Sigmoid colon (tissue), 6 donors: ENCODE measurements at regions not wholly inside any gene's neighbourhood (a gene's known extent, or its start where the extent isn't known, plus 50 kb on each side); places are given as distances from the start of the nearest gene placed in this dataset.

Experiments
- DNase-seq: peaks from one replicate; pipeline ENCODE4 v3.0.0-alpha.2; 2019
- H3K27ac ChIP-seq, 4 donors: fragments of 200-600 bp; sonication (generic); one replicate each; pipeline ENCODE4 v1.5.1; 2016 to 2019; ENCODE audit warnings: mild to moderate bottlenecking in 1 of 4
- H3K27me3 ChIP-seq, 3 donors: fragments of 200-600 bp; sonication (generic); one replicate each; pipeline ENCODE4 v1.5.1; 2019; ENCODE audit warnings: mild to moderate bottlenecking in 1 of 3
- H3K36me3 ChIP-seq, 4 donors: fragments of 200-600 bp; sonication (generic); one replicate each; pipeline ENCODE4 v1.5.1; 2016 to 2019
- H3K4me1 ChIP-seq, 4 donors: fragments of 200-600 bp; sonication (generic); one replicate each; pipeline ENCODE4 v1.5.1; 2017 to 2019
- H3K4me3 ChIP-seq, 4 donors: fragments of 200-600 bp; sonication (generic); one replicate each; pipeline ENCODE4 v1.5.1; 2017 to 2019; ENCODE audit warnings: mild to moderate bottlenecking in 2 of 4, moderate library complexity in 1 of 4
- H3K9me3 ChIP-seq, 4 donors: fragments of 200-600 bp in 3 of 4; sonication (generic) in 3 of 4; one replicate each; pipeline versions ENCODE4 v1.5.1 to v1.6.1; 2013 to 2019
- EP300 ChIP-seq, 4 donors: sonication (generic); formaldehyde crosslinking; IDR thresholded peaks; one replicate each; pipeline ENCODE4 v1.6.1; 2017; ENCODE audit warnings: antibody characterized with exemption in 4 of 4
- POLR2A ChIP-seq, 2 donors: fragments of 450-650 bp; IDR thresholded peaks; one replicate each; pipeline ENCODE4 v1.6.1; 2016; ENCODE audit warnings: antibody characterized with exemption in 2 of 2, mild to moderate bottlenecking in 2 of 2, moderate library complexity in 2 of 2
- POLR2AphosphoS5 ChIP-seq, 4 donors: sonication (generic); formaldehyde crosslinking; IDR thresholded peaks; one replicate each; pipeline ENCODE4 v1.6.1; 2017; ENCODE audit warnings: antibody characterized with exemption in 4 of 4
- WGBS, 2 donors: extraction: QIAGEN DNeasy Blood & Tissue Kit; methylation state at CpG; one replicate each; pipeline ENCODE4 v1.1.7; 2013; 5-methylcytosine and 5-hydroxymethylcytosine counted together
- intact Hi-C: fragments of 100-400 bp; cut with DNase I; formaldehyde crosslinking; loops from one replicate; pipeline ENCODE4 v1.15.1; 2023
- TF ChIP-seq, protein P1 (sequence below), 4 experiments: fragments of 450-650 bp in 3 of 4; fragments of 200-600 bp in 1 of 4; IDR thresholded peaks; one replicate each; pipeline ENCODE4 v1.5.1; 2016 to 2019; ENCODE audit warnings: antibody characterized with exemption in 4 of 4, mild to moderate bottlenecking in 3 of 4, moderate library complexity in 2 of 4
- donor health status: healthy with polysubstance abuse.
- donor health status: healthy.

DNA sequence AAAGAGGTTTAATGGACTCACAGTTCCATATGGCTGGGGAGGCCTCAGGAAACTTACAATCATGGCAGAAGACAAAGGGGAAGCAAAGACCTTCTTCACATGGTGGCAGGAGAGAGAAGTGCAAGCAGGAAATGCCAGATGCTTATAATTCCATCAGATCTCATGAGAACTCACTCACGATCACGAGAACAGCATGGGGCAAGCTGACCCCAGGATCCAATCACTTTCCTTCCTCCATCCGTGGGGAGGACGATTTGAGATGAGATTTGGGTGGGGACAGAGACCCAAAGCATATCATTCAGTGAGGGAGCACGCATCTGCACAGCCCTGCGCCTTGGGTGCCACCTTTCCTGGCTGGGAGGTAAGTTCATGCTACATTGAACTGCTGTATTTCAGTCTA, 234.1 kb upstream of the ATP10A start:
- Histone ChIP-seq H3K27ac (no peak overlapping the region), H3K36me3 (no peaks in the 10 kb centered on the region), H3K4me3 (no peak overlapping the region), H3K27me3 (no peaks in the 10 kb centered on the region), H3K9me3 (no peaks in the 10 kb centered on the region), H3K4me1 (no peaks in the 10 kb centered on the region)
- TF ChIP-seq, protein P1, sequence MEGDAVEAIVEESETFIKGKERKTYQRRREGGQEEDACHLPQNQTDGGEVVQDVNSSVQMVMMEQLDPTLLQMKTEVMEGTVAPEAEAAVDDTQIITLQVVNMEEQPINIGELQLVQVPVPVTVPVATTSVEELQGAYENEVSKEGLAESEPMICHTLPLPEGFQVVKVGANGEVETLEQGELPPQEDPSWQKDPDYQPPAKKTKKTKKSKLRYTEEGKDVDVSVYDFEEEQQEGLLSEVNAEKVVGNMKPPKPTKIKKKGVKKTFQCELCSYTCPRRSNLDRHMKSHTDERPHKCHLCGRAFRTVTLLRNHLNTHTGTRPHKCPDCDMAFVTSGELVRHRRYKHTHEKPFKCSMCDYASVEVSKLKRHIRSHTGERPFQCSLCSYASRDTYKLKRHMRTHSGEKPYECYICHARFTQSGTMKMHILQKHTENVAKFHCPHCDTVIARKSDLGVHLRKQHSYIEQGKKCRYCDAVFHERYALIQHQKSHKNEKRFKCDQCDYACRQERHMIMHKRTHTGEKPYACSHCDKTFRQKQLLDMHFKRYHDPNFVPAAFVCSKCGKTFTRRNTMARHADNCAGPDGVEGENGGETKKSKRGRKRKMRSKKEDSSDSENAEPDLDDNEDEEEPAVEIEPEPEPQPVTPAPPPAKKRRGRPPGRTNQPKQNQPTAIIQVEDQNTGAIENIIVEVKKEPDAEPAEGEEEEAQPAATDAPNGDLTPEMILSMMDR (IDR thresholded peaks at IDR 0.05) = no peak
- TF ChIP-seq EP300 (IDR thresholded peaks at IDR 0.05) (no peak), POLR2AphosphoS5 (IDR thresholded peaks at IDR 0.05) (no peak), POLR2A (IDR thresholded peaks at IDR 0.05) (no peak)
- DNase-seq = no peak
- WGBS, 2 donors = 84 to 89% methylated on average over 6 of the region's 6 CpGs
- intact Hi-C loops = no loop called here

DNA sequence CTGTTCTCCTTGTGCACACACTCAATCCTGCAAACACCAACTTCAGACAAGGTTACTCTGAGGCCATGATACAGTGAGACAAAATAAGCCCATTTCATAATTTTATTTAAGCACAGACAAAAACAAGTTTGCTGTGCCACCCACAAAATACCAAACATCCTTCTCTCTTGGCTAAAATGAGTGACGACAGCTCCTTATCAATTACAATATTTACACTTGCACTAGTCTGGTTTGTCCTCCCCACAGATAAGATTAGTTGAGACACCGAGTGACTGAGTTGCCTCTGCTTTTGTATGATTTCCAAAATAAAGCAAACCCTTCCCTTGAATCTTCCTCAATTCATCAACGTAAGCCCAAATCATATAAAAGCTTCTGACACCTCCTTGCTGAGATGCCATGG, 233.5 kb upstream of the ATP10A start:
- Histone ChIP-seq H3K36me3 (no peaks in the 10 kb centered on the region), H3K27ac (no peak overlapping the region), H3K4me3 (no peak overlapping the region), H3K27me3 (no peaks in the 10 kb centered on the region), H3K9me3 (no peaks in the 10 kb centered on the region), H3K4me1 (no peaks in the 10 kb centered on the region)
- intact Hi-C loops = no loop called here
- no peak for DNase-seq
- TF ChIP-seq POLR2A (IDR thresholded peaks at IDR 0.05) = no peak
- no peak for TF ChIP-seq POLR2AphosphoS5 (IDR thresholded peaks at IDR 0.05)
- TF ChIP-seq, protein P1 (IDR thresholded peaks at IDR 0.05) = no peak
- no peak for TF ChIP-seq EP300 (IDR thresholded peaks at IDR 0.05)
- whole genome bisulfite sequencing, 2 donors = 23 to 60% methylated on average over 3 of the region's 3 CpGs

DNA sequence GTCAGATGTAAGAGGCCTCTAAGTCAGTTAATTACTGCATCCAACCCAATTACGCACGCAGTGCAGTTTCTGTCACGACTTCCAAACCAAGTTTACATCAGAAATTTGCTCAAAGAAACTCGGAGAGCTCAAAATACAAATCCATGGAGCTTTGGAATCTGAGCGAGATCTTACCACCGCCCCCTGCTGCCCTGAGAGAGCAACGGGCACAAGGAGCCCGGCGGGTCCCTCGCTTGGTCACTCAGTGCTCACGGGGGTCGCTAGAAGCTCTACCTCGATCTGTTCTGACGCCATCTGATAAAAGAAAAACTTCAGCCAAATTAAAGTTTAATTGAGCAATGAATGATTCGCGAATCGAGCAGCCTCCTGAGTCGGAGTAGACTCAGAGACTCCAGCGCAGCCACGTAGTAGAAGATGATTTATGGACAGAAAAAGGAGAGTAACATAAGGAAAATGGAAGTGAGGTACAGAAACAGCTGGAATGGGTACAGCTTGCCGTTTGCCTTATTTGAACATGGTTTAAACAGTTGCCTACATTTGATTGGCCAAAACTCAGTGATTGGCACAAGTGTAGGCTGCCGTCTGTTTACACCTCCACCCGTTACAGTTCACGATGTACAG, 232.7 kb upstream of the ATP10A start:
- Histone ChIP-seq H3K27ac (no peak overlapping the region), H3K36me3 (no peaks in the 10 kb centered on the region), H3K27me3 (no peaks in the 10 kb centered on the region), H3K9me3 (no peaks in the 10 kb centered on the region), H3K4me3 (no peak overlapping the region), H3K4me1 (no peaks in the 10 kb centered on the region)
- TF ChIP-seq POLR2A (IDR thresholded peaks at IDR 0.05) = no peak
- TF ChIP-seq POLR2AphosphoS5 (IDR thresholded peaks at IDR 0.05) = no peak
- TF ChIP-seq, protein P1 (IDR thresholded peaks at IDR 0.05) = no peak
- no peak for DNase-seq
- intact Hi-C loops = no loop called here
- 42 to 61% methylated on average over 24 of the region's 24 CpGs for WGBS, 2 donors

DNA sequence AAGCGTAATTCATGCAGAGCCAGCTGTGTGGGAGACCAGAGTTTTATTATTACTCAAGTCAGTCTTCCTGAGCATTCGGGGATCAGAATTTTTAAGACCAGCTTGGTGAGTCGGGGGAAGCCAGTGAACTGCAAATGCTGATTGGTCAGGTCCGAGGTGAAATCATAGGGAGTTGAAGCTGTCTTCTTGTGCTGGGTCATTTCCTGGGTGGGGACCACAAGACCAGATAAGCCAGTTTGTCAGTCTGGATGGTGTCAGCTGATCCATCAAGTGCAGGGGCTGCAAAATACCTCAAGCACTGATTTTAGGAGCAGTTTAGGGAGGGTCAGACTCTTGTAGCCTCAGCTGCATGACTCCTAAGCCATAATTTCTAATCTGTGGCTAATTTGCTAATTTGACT, 228.1 kb upstream of the ATP10A start:
- Histone ChIP-seq H3K4me3 (no peak overlapping the region), H3K27ac (no peak overlapping the region), H3K4me1 (no peaks in the 10 kb centered on the region), H3K27me3 (no peaks in the 10 kb centered on the region), H3K9me3 (no peaks in the 10 kb centered on the region), H3K36me3 (no peaks in the 10 kb centered on the region)
- TF ChIP-seq POLR2AphosphoS5 (IDR thresholded peaks at IDR 0.05) = no peak
- TF ChIP-seq, protein P1 (IDR thresholded peaks at IDR 0.05) = no peak
- TF ChIP-seq POLR2A (IDR thresholded peaks at IDR 0.05) = no peak
- TF ChIP-seq EP300 (IDR thresholded peaks at IDR 0.05) = no peak
- 65 to 75% methylated on average over 4 of the region's 4 CpGs for WGBS, 2 donors
- intact Hi-C loops = no loop called here
- no peak for DNase-seq

DNA sequence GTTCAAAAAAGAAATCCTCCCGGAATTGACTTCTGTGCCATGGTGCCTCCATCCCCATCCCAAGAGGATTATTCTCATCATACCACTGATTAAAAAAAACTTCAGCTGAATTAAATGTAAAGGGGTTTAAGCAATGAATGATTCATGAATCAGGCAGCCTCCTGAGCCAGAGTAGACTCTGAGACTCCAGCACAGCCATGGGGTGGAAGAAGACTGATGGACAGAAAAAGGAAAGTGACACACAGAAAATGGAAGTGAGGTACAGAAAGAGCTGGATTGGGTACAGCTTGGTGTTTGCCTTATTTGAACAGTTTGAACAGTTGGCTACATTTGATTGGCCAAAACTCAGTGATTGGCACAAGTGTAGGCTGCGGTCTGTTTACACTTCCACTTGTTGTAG, 224.8 kb upstream of the ATP10A start:
- DNase-seq = no peak
- TF ChIP-seq POLR2A (IDR thresholded peaks at IDR 0.05) (no peak), POLR2AphosphoS5 (IDR thresholded peaks at IDR 0.05) (no peak), EP300 (IDR thresholded peaks at IDR 0.05) (no peak)
- TF ChIP-seq, protein P1 (IDR thresholded peaks at IDR 0.05) = no peak
- Histone ChIP-seq H3K4me3 (no peak overlapping the region), H3K36me3 (no peaks in the 10 kb centered on the region), H3K4me1 (peaks cover 0 to 12% (median 7%) of the 10 kb centered on the region in 4 donors), H3K27me3 (no peaks in the 10 kb centered on the region), H3K27ac (no peak overlapping the region), H3K9me3 (no peaks in the 10 kb centered on the region)
- intact Hi-C loops = no loop called here
- 81 to 88% methylated on average over 2 of the region's 2 CpGs for WGBS, 2 donors
